ENCODE measurements at regions not wholly inside any gene's neighbourhood (a gene's known extent, or its start where the extent isn't known, plus 50 kb on each side); places are given as distances from the start of the nearest gene placed in this dataset.
"Not testable (repeated sequence)": the region's sequence is repeated elsewhere in the genome, so short reads cannot be mapped to it uniquely, and the experiment has no call there.

DNA sequence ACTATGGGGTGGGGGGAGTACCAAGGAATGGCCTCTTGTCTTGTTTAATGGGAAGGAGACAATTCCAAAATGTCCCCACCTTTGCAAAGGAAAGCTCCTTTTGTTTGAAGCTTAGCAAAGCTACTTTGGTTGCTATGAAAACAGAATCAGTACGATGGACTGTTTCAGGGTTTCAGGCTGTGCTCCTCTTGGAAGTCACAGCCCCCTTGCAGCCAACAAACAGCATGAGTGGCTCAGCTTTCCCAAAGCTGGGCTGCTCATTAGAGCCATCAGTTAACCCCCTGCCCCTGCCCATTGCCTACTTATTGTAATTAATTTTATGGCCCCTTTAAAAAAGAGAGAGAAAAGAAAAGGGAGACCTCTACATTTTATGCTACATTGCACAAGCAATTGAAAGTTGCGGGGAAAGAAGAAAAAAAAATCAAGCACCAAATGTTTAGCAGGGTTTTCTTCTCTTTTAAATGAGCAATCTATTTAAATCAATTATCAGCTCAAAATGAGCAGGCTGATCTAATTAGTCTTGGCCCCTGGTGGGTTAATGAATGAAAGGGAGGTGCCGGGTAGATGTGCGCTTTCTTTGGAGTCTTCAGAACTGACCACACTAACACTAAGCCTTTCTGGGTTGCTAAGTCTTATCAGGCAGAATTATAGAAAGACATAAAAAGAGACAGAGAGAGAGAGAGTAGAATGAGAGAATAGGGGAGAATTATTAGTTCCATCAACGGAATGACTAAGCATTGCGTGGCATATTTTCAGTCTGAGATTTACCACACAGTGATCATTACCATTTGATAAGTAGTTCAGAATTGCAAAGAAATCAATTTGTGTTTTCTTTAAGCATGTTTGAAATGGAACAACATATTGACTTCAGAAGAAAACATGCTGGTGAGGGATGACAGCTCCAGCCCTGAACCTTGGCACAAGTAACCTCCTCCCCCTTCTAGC is 284.9 kb downstream of the INSIG2 start:
- DNase-seq: no peak

DNA sequence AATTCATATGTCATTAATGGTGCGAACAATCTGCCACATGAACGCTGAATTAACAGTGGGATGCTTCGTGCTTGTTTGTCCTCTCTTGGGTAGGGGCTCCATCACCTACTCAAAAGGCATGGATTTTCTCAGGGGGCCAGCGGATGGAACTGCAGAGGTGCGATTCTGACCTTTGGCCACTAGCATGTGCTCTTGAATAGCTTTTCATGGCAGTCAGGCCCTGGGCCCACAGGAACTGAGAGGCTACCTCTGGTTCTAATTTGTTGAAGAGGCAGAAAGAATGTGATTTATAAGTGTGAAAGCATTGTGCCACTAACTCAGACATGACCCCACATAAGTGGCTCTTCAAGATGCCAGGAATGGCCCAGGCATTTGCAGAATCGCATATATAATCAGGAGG is 283.2 kb downstream of the INSIG2 start:
- DNase-seq: peak in 1 of 2 experiments; percentile 17

DNA sequence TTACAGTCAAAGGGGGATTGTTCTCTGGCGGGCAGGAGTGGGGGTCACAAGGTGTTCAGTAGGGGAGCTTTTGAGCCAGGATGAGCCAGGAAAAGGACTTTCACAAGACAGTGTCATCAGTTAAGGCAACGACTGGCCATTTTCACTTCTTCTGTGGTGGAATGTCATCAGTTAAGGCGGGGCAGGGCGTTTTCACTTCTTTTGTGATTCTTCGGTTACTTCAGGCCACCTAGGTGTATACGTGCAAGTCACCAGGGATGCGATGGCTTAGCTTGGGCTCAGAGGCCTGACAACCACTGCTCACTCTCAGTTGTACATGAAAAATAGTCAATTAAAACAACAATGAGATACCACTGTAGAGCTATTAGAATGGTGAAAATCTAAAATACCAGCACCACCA is 281.2 kb downstream of the INSIG2 start:
- DNase-seq: not testable (repeated sequence)

DNA sequence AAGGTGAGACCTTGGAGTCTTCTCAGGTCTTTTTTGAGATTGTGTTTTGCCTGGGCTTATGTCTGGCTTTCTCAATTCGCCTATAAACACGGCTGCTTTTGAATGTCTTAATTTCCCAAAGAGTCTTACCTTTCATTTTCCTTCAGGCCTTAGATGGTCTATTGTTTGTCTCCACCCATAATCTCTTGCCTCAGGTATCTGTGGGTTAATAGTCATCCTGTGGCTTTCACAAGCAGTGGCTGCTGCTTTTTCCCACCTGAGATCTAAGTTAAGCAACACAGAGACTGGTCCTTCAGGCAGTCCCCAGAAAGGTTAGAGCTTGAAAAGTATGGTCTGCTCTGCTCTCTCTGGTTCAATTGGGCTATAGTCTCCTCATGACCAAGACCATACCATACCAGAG is 275.3 kb downstream of the INSIG2 start:
- no peak for DNase-seq

DNA sequence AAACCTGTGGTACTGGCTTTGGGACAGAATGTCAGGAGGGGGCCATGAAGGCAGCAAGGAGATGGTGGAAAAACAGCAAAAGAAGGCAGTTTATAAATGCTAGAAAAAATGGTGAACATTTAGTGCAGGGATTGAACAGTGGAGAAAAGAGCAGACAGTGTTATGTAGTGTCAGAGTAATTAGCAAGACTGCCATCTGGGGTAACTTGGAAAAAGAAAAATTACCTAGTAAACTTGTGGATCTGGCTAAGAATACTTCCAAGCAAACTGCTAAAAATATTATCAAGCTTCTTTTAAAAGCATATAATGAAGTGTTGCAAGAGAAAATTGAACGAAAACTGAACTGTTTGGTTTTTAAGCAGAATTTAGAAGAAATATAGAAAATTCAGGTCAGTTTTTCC is 267.8 kb downstream of the INSIG2 start:
- DNase-seq: no peak

DNA sequence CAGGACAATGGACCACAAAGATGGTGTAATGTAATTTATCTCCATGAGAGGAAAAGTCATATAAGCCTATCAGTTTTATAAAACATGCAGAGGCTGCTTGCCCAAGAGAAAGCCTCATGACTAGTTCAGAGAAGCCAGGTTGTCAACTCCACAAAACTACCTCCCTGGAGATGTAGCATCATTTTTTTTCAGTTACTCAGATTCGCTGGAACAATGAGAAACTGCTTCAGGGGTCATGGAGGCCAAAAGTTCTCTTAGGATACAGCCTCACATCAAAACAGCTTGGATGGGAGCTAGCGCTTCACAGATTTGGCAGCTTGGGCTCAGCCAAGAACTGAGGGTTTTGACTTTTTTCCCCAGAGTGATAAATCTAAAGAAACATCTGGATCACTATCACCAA is 263.5 kb downstream of the INSIG2 start:
- no peak for DNase-seq

DNA sequence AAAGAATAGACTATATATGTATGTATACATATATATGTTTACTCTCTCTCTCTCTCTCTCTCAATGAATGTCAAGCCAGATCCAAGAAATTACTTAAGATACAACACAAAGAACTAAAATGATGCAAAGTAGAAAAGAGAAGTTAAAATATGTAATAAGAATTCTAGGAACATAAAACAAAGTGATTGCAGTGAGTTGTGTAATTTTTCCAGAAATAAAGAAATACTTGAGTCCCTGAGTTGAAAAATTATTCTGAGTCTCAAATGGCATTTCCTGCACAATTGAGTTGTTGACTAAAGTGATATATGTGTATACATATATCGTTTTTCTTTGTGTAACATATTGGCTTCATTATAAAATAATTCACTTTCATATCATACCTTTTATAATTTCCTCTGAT is 262.4 kb downstream of the INSIG2 start:
- DNase-seq: no peak

DNA sequence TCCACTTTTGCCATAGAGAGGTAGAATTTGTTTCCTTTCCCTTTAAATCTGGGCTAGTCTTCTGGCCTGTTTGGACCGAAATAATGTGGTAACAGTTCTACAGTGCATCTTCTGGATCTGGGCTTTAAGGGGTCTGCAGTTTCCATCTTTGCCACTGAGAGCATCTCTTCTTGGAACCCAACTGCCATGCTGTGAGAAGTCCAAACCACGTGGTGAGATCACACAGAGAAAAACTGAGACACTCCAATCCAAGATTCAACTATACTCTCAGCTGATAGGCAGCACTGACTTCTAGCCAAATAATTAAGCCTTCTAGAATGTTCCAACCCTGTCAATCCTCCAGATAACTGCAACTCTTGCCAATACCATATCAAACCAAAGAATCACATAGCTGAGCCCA is 261.1 kb downstream of the INSIG2 start:
- no peak for DNase-seq

DNA sequence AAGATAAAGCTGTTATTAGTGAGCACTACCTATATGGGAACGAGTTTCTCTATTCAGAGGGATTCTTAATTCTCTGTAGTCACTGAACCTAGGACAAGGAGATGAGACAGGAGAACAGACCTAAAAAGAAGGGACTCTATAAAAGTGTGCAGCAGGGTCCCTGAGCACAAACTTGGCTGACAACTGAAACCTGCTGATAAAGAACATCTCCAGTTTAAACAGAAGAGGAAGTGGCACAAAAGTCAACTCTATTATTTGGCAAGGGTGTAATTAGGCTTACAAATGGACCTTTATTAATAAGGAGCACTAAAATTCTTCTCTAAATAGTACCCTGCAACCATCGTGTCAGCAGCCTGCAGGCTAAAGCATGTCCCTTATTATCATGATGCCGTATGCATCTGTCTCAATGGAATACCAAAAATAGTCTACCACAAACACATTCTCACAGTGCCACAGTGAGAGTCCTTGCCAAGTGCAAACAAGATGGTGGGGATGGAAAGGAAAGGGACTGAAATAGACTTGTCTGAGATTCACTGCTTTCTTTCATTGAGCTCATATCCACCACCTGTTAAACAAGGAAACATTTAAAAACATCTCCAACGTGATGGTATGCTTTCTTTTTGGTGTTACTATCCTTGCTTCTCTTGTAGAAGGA is 260.2 kb downstream of the INSIG2 start:
- no peak for DNase-seq

DNA sequence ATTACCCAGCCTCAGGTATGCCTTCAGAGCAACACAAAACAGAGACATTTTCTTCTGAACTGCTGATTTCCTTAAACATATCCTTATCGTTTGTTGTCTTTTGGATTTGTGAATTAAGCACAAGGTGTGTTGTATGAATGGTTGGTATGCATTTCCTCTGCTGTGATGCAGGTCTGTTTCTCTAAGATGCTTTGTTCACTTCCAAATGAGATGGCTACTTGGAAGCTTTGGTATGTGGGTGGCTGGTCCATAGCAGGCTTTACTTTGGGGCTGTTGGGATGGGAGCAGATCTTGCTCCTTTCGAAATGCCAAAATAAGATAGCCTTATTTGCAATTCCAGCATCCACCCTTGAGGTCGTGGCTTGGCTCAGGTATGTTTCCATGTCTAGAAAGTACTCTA is 257.2 kb downstream of the INSIG2 start:
- no peak for DNase-seq

DNA sequence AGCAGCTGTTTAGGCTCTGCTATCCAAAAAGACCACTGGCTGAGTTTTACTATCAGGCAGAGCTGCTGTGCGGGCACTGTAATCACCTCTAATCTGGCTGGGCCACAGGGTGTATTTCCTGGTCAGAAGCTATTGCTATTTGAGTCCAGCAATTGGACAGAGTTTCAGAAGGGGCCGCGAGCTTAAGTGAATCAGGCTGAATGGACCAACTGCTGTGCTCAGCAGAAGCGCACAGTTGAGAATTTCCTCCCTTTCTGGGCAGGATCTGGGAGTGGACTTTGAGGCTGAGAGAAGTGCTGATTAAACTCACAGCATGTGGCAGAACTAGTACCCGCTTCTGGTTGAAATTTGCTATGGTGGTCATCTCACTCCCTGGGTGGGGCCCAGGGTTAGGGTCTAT is 251.8 kb downstream of the INSIG2 start:
- DNase-seq: no peak

DNA sequence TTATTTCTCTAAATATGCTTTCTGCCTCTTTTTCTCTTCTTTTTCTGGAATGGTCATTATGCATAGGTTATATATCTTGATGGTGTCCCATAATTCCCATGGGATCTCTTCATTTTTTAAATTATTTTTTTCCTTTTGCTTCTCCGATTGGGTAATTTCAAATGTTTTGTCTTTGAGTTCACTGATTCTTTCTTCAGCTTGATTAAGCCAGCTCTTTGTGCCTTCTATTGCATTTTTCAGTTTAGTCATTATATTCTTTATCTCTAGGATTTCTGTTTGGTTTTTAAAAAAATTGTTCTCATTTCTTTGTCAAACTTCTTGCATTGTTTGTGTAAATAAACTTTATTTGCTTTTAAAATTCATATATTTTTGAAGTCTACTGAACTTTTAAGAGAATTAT is 251.1 kb downstream of the INSIG2 start:
- no peak for DNase-seq

DNA sequence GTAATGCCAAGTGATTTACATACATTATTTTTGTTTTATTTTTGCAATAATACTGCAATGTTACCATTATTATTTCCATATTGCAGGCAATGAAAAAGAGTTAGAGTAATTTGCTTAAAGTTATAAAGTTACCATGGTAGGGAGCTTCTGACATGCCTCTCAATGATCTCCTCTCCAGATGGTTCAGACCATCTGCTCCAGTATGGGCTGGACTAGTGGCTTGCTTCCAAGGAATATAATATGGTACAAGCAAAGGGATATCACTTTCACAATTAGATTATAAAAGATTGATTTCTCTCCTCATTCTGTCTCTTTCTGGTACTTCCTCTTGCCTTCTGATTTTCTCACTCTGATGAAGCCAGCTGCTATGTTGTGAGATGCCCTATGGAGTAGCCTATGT is 245.4 kb downstream of the INSIG2 start:
- no peak for DNase-seq

DNA sequence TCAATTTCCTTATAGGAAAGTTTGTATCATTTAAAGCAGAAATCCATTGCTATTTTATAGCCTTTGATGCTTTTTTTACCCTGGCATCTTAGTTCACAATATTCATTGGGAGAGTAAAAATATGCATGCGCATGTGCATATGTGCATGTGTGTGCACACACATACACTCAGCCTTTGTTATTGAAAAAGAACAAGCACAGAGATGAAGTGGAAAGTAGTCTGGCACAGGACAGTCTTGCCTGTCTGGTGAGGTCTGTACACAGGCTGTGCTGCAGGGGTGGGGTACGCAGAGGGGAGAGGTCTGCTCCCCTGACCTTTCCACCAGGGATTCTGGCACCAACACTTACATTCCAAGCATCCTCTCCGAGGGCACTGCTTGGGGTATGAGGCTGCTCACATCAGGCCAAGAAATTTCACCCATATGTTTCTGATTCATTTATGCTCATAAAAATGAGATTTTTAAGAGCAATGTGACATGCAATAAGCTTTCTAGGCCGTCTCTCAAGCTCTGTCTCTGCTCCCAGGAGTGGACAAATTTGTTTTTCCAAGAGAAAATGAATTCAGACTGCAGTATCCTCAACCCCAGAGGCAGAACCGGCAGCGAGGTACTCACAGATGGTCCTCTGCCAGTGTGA is 237.2 kb downstream of the INSIG2 start:
- DNase-seq: no peak

DNA sequence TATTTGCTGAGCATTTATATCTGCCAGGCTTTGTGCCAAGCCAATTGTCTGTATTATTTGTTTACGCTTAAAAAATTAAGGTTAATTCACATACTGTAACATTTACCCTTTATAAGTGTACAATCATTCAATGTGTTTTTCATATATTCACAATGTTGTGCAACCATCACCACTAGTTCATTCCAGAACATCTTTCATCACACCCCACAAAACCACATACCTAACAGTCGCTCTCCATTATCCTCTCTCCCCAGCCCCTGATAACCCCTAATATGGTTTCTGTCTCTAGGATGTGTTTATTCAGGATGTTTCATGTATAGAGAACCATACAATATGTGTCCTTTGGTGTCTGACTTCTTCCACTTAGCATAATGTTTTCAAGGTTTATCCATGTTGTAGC is 234.1 kb downstream of the INSIG2 start:
- no peak for DNase-seq

DNA sequence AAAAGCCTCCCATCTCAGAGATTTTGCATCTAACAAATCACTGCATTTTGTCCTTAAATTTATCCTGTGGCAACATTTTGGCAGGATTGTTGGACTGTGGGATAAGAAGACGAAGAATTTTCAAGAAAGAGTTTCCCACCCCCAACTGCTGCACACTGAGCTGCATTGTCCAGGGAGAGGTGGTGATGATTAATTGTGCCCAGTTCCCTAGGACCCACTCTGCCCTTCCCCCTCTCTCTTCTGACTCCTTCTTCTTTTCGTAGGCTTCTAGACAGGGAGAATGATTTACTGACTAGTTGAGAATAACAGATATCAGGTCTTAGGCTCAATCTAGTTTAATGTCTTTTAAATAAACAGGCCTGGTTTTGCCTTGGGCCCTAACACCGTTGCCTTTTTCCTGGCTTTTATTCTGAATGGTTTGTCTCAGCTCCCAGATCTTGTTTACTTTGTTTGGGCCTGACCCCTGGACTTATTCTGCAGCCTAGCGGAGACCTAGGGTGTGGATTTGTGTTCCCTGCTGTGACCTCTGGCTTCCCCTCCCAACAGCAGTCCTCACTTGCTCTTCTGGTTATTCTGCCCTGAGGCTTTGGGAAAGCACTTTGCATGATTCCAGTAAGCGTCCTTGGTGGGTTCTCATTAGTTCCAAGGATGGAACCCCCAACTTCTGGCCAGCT is 233.3 kb downstream of the INSIG2 start:
- no peak for DNase-seq

DNA sequence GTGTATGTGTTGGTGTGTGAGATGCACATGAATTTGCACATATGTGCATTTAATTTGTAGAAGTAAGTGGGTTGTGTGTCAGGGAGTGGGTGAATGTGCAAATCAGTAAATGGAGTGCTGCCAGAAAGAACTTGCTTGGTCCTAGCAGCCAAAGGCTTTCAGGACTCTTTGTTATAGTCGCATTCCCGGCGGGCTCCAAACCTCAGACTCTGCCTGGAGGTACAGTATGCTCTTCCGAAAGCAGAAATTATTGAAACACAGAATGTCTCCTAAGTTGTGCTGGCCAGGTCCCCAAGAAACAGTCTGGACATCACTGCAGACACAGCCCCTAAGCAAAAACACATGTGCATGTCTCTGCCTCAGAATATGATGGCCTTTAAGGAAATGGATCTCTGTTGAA is 232.4 kb downstream of the INSIG2 start:
- DNase-seq: no peak

DNA sequence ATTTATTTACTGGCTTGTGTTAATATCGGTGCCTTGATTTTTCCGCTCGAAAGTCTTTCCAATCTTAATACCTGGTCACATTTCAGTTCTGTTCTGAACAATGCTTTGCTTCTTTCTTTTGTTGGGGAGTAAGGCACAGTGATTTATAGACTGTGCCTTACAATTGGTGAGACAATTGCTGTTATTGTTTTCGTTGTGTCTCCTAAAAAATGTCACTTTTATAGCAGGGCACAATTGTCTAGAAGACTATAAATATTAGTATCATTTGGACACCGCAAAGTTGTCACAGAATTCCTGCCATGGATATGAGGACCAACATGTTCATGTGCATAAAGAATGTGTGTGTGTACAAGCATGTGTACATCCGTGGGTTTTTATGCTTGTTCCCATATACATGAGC is 231.9 kb downstream of the INSIG2 start:
- no peak for DNase-seq

DNA sequence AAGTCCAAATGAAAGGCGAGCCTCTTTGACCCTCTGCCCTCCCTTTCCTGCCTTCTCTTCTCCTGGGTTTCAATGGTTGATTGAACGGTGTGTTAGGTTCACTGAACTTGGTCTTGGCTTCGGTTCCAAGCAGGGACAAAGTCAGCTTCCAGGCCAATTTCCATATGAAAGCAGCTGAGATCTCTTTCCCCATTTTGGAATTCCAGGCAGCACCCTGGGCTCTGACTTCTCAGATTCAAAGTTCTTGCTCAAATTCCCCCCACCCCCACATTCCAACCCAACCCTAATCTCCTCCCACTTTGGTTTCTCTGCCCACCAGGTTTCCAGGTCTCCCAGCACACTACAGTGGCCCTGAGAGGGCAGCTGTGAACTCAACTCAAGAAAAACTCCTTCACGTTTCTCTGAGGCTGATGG is 231.0 kb downstream of the INSIG2 start:
- no peak for DNase-seq

DNA sequence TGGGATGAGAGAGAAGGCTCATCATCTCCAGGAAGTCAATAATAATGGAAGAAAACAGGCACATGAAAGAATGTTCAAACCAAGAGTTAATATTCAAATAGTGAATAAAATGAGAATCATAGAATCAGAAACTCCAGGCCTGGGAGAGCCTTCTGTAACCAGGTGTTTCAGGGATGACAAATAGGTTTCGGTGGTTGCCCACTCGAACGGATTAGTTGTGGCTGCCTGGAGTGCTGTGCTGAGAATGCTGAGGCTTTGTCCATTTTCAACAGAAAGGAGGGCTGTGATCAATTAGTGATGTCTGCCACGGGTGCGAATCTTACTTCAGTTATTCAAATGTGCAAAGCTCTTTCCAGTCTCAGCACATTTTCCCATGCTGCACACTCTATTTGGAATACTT is 227.3 kb downstream of the INSIG2 start:
- no peak for DNase-seq

DNA sequence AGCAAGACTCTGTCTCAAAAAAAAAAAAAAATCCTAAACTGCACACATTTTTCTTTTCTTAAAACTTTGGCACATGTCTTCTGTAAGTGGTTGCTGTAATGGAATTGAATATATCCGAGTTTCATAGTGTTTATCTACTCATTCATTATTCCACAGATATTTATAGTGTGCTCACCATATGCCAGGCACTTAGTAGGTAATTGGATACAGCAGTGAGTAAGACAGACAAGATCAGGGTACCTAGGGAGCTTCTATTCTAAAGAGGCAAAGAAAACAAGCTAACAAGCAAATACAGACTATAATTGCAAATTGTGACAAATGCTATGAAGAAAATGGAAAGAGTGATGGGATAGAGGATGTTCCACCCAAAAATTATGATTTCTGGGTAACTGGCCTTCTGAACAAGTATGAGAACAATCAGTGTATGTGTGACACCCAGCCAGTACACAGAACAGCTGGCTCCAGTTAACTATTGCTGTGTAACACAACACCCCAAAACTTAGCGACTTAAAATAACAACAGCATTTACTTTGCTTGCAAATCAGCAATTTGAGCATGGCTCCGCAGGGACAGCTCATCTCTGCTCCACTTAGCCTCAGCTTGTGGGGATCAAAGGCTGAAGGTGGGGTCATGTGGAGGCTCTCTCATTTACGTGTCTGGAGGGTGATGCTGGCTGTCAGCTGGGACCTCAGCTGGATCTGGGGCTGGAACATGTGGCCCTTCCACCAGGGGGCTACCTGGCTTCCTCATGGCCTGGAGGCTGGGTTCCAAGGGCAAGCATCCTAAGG is 224.9 kb downstream of the INSIG2 start:
- no peak for DNase-seq

DNA sequence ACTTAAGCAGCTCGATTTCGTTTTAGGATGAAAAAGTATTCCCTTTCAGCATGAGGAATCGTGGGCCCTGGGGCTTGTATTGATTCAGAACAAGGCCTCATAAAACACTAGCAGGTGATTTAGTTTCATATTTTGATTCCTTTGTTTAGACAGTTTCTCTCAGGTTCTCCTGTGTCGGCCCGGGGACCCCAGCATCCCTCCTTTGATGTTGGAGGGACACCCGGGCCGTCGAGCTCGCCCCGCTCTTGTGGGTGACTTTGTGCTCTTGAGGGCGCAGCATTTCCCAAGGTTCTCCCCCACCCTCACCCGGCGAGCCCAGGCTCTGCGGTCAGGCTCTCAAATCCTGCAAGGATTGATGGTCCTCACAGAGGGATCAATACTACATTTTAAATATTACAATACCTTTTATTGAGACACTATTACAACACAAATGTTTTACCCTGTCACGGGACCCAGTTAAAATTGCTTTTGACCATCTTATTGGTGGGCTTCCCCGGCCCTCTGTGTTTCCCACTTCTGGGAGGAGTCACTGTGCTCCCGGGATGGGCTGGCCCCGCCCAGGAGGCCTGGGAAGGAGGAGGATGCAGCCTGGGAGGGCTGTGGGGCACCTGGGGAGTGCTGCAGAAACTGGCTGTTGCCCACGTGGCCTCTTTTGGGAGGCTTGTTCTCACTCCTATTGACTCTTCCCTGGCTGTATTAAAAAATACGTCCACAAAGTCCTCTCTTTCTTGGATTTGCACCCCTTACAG is 222.6 kb downstream of the INSIG2 start:
- DNase-seq: no peak
